IMR-90 (cell line): ENCODE measurements at regions not wholly inside any gene's neighbourhood (a gene's known extent, or its start where the extent isn't known, plus 50 kb on each side); places are given as distances from the start of the nearest gene placed in this dataset.

ENCODE experiments used
- BHLHE40 ChIP-seq: fragments of 150-350 bp; IDR thresholded peaks from 2 replicates; pipeline ENCODE4 v1.6.1; 2016; ENCODE audit warnings: mild to moderate bottlenecking, low read depth, low read length
- CEBPB ChIP-seq: IDR thresholded peaks from 2 replicates; pipeline ENCODE4 v1.6.1; 2012; ENCODE audit warnings: low read depth, low read length, improper control_type of control experiment
- MAFK ChIP-seq: IDR thresholded peaks from 2 replicates; pipeline ENCODE4 v1.6.1; 2012; ENCODE audit warnings: low read depth, low read length, improper control_type of control experiment
- MAZ ChIP-seq: IDR thresholded peaks from 2 replicates; pipeline ENCODE4 v1.6.1; 2012; ENCODE audit warnings: low read depth, mild to moderate bottlenecking, low read length, improper control_type of control experiment, moderate library complexity, borderline replicate concordance
- MXI1 ChIP-seq: IDR thresholded peaks from 2 replicates; pipeline ENCODE4 v1.6.1; 2012; ENCODE audit warnings: low read depth, mild to moderate bottlenecking, low read length, moderate library complexity, borderline replicate concordance
- POLR2A ChIP-seq: IDR thresholded peaks from 2 replicates; pipeline ENCODE4 v1.6.1; 2012; ENCODE audit warnings: mild to moderate bottlenecking, low read depth, low read length
- RCOR1 ChIP-seq: IDR thresholded peaks from 2 replicates; pipeline ENCODE4 v1.6.1; 2012; ENCODE audit warnings: mild to moderate bottlenecking, low read length, improper control_type of control experiment; ENCODE audit not compliant: insufficient replicate concordance
- TF ChIP-seq, protein P1 (sequence below): conservative IDR thresholded peaks from 2 replicates; pipeline ENCODE4 v1.5.1; 2012; ENCODE audit warnings: mild to moderate bottlenecking, low read depth, low read length, improper control_type of control experiment

DNA sequence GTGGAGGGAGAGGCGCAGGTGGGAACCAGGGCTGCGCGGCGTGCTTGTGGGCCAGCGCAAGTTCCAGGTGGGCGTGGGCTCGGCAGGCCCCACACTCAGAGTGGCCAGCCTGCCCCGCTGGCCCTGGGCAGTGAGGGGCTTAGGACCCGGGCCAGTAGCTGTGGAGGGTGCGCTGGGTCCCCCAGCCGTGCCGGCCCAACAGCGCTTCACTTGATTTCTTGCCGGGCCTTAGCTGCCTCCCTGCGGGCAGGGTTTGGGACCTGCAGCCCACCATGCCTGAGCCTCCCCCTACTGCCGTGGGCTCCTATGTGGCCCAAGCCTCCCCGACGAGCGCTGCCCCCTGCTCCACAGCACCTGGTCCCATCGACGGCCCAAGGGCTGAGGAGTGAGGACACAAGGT, 1636.9 kb upstream of the SLC39A10 start:
- TF ChIP-seq, protein P1, sequence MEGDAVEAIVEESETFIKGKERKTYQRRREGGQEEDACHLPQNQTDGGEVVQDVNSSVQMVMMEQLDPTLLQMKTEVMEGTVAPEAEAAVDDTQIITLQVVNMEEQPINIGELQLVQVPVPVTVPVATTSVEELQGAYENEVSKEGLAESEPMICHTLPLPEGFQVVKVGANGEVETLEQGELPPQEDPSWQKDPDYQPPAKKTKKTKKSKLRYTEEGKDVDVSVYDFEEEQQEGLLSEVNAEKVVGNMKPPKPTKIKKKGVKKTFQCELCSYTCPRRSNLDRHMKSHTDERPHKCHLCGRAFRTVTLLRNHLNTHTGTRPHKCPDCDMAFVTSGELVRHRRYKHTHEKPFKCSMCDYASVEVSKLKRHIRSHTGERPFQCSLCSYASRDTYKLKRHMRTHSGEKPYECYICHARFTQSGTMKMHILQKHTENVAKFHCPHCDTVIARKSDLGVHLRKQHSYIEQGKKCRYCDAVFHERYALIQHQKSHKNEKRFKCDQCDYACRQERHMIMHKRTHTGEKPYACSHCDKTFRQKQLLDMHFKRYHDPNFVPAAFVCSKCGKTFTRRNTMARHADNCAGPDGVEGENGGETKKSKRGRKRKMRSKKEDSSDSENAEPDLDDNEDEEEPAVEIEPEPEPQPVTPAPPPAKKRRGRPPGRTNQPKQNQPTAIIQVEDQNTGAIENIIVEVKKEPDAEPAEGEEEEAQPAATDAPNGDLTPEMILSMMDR: no peak
- TF ChIP-seq MXI1: no peak
- TF ChIP-seq POLR2A: no peak
- TF ChIP-seq RCOR1: no peak
- no peak for TF ChIP-seq MAZ
- TF ChIP-seq MAFK: no peak
- no peak for TF ChIP-seq CEBPB
- no peak for TF ChIP-seq BHLHE40
